Neural crest cell (in vitro differentiated cells): ENCODE measurements at regions not wholly inside any gene's neighbourhood (a gene's known extent, or its start where the extent isn't known, plus 50 kb on each side); places are given as distances from the start of the nearest gene placed in this dataset.

Experiments used
- DNase-seq: peaks from one replicate; pipeline ENCODE4 v3.0.0; 2021; ENCODE audit warnings: low read depth, mixed read lengths, low spot score
- H3K27ac Mint-ChIP-seq: one replicate; pipeline ENCODE4 v1.8.0; 2021; ENCODE audit warnings: mild to moderate bottlenecking, mixed read lengths; ENCODE audit not compliant: unreplicated experiment
- H3K27me3 Mint-ChIP-seq: 2 replicates; pipeline ENCODE4 v1.8.0; 2021; ENCODE audit warnings: low read depth, mild to moderate bottlenecking, mixed read lengths
- H3K36me3 Mint-ChIP-seq: 2 replicates; pipeline ENCODE4 v1.8.0; 2021; ENCODE audit warnings: low read depth, mild to moderate bottlenecking, mixed read lengths
- H3K4me1 Mint-ChIP-seq: 2 replicates; pipeline ENCODE4 v1.8.0; 2021; ENCODE audit warnings: mixed read lengths
- H3K4me3 Mint-ChIP-seq: one replicate; pipeline ENCODE4 v1.8.0; 2021; ENCODE audit warnings: mild to moderate bottlenecking, mixed read lengths
- H3K9me3 Mint-ChIP-seq: 2 replicates; pipeline ENCODE4 v1.8.0; 2021; ENCODE audit warnings: mixed read lengths
- CTCF ChIP-seq: fragments of 200-600 bp; sonication (generic); conservative IDR thresholded peaks from 2 replicates; pipeline ENCODE4 v1.5.0; 2021; ENCODE audit warnings: antibody characterized with exemption, mild to moderate bottlenecking

- no peak for TF ChIP-seq CTCF
- H3K27ac Mint-ChIP-seq, result no peak overlapping the region
- peaks cover 2% of the 10 kb centered on the region for H3K27me3 Mint-ChIP-seq
- no peak overlapping the region for H3K4me3 Mint-ChIP-seq
- peaks cover 4% of the 10 kb centered on the region for H3K9me3 Mint-ChIP-seq
- DNase-seq, result no peak
- peaks cover 7% of the 10 kb centered on the region for H3K4me1 Mint-ChIP-seq
- no peaks in the 10 kb centered on the region for H3K36me3 Mint-ChIP-seq
Measured at GRCh38 chr2:128456281-128456680, 137.6 kb upstream of the HS6ST1 start.

GRCh38 chr2:128457006-128457604, 138.4 kb upstream of the HS6ST1 start:
- peaks cover 6% of the 10 kb centered on the region for H3K9me3 Mint-ChIP-seq
- no peak for DNase-seq
- H3K27ac Mint-ChIP-seq, result no peak overlapping the region

GRCh38 chr2:128457716-128458115, 139.0 kb upstream of the HS6ST1 start:
- Mint-ChIP-seq H3K4me3 (no peak overlapping the region), H3K36me3 (no peaks in the 10 kb centered on the region), H3K27ac (no peak overlapping the region), H3K4me1 (no peaks in the 10 kb centered on the region), H3K27me3 (no peaks in the 10 kb centered on the region), H3K9me3 (peaks cover 3% of the 10 kb centered on the region)
- TF ChIP-seq CTCF, result no peak
- no peak for DNase-seq

More at GRCh38 chr2:128457006-128457604, 138.4 kb upstream of the HS6ST1 start:
- no peak for TF ChIP-seq CTCF
- H3K36me3 Mint-ChIP-seq, result no peaks in the 10 kb centered on the region
- H3K4me3 Mint-ChIP-seq, result no peak overlapping the region
- H3K4me1 Mint-ChIP-seq, result peaks cover 2% of the 10 kb centered on the region
- peaks cover 2% of the 10 kb centered on the region for H3K27me3 Mint-ChIP-seq

- Mint-ChIP-seq H3K27me3 (no peaks in the 10 kb centered on the region), H3K4me3 (no peak overlapping the region), H3K36me3 (no peaks in the 10 kb centered on the region), H3K9me3 (peaks cover 3% of the 10 kb centered on the region), H3K4me1 (no peaks in the 10 kb centered on the region), H3K27ac (no peak overlapping the region)
- no peak for DNase-seq
- no peak for TF ChIP-seq CTCF
Measured at GRCh38 chr2:128458505-128458904, 139.8 kb upstream of the HS6ST1 start.

- H3K27me3 Mint-ChIP-seq, result no peaks in the 10 kb centered on the region
- no peaks in the 10 kb centered on the region for H3K4me1 Mint-ChIP-seq
- TF ChIP-seq CTCF, result no peak
- H3K36me3 Mint-ChIP-seq, result peaks cover 9% of the 10 kb centered on the region
- H3K27ac Mint-ChIP-seq, result no peak overlapping the region
- peaks cover 7% of the 10 kb centered on the region for H3K9me3 Mint-ChIP-seq
- H3K4me3 Mint-ChIP-seq, result no peak overlapping the region
- DNase-seq, result no peak
Measured at GRCh38 chr2:128464456-128464855, 145.8 kb upstream of the HS6ST1 start.
